HG03575 (cell line): ENCODE measurements at regions not wholly inside any gene's neighbourhood (a gene's known extent, or its start where the extent isn't known, plus 50 kb on each side); places are given as distances from the start of the nearest gene placed in this dataset.
"Not testable (repeated sequence)": the region's sequence is repeated elsewhere in the genome, so short reads cannot be mapped to it uniquely, and the experiment has no call there.

ENCODE experiments used
- ATAC-seq: cut with Tn5 transposase; IDR thresholded peaks from one replicate; pipeline ENCODE4 v1.9.1; 2021; ENCODE audit not compliant: unreplicated experiment, insufficient number of reproducible peaks, low FRiP score; ENCODE audit errors: extremely low read depth

DNA sequence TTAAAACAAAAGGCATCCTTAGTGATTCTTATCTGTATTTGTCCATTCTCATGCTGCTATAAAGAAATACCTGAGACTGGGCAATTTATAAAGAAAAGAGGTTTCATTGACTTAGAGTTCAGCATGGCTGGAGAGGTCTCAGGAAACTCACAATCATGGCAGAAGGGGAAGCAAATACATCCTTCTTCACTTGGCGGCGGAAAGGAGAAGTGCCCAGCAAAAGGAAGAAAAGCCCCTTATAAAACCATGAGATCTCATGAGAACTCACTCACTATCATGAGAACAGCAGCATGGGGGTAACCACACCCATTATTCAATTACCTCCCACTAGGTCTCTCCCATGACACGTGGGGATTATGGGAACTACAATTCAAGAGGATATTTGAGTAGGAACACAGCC is 271.1 kb upstream of the PRKD1 start:
- not testable (repeated sequence) for ATAC-seq

DNA sequence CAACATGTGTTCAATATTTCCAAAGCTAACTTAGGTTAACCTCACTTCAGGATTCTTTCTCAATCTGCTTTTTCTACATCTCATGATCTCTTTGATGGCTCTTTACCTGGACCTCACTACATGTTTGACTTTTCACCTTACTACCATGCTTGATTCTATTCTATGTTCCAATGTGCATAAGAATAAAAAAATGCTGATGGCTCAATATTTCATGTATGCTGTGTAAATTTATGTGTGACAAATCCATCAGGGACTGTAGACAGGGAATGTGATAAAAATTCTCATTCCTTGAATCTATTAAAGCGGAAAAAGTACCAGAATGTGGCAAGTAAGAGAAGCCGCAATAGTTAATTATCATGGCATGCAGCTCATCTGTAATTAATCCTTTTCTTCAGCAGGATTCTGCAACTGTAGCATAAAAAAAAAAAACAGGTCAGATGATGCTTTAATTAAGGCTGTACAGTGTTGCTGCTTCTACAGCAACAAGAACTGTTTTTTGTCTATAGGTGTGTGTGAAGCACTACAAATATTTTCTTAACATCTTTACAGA is 276.9 kb upstream of the PRKD1 start:
- no peak for ATAC-seq

DNA sequence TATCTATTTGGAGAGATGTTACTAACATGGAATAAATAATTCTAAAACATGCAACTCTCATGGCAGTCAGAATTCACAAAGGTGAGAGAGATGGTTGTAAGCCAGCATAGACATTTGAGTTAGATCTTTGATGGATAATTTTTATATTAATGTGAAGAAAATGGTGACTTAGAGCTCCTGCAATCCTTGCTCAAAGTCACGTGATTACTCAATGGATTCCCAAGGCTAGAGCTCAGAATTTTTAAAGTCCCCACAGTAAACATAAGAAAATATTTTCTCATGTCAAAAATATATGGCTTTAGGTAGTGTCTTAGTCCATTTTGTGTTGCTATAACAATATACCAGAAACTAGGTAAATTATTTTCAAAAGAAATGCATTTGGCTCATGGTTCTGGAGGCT is 281.5 kb upstream of the PRKD1 start:
- ATAC-seq: no peak

GRCh38 chr14:30210630-30211029 is 283.0 kb upstream of the PRKD1 start:
- no peak for ATAC-seq

GRCh38 chr14:30211326-30211725 is 283.7 kb upstream of the PRKD1 start:
- no peak for ATAC-seq

- ATAC-seq: no peak
Observed at GRCh38 chr14:30214014-30214413, 286.4 kb upstream of the PRKD1 start.

DNA sequence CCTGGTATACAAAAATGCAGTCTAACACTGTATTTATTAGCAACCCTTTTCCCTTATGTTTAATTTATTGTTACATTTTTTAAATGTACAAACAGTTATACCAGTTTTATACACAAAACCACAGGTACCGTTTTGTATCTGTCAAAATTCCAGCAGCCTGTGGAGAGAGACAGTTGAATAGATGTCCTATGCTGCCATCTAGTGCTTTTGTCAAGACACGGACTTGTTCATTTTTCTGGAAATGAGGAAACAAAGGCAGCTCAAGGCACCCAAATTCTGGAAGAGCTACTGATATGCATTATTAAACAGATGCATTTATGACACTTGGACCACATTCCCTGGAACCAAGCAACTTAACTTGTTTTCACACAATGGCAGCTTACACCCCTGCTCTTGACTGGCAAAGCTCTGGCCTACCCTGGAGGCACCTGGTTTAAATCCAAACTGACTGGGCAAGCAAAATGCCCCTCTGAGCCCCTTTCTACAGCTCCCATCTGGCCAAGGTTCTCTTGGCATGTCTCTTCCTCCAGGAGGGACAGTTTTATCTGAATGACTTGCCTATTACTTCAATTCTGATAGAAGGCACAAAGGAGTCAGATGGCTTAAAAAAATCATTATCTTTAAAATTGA is 286.9 kb upstream of the PRKD1 start:
- ATAC-seq: no peak

DNA sequence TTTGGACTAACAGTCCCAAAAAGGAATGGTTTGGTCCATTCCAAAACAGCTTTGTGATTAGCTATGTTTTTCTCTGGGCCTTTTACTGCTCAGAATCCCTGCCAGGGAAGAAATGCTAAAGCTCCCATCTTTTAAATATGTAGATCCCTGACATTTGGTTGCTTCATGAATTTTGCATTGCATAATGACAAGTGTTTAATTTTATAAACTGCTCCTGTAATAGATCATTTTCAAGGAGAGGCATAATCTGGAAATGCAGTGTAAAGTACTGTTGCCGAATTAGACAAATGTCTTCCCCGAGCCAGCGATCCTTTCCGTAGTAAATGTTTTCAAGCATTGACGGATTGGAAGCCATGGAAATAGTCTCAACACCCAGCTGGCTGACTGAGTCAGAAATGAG is 291.3 kb upstream of the PRKD1 start:
- no peak for ATAC-seq

DNA sequence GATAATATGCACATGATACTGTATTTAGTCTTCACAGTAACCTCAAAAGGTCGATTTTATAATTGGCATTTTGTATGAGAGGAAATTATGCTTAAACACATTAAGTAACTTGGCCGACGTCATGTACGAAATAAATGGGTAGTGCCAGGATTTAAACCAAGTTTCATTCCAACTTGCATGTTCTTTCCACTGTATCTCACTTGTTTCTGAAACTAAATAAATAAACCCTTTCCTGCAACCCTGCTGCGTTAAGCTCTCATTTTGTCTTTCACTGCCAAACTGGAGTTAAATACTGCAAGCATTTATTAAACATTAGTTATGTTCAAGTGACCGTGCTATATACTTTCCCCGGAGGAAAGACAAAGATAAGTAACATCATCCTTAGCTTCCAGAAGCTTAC is 293.9 kb upstream of the PRKD1 start:
- ATAC-seq: no peak

- ATAC-seq: no peak
Observed at GRCh38 chr14:30223385-30223785, 295.7 kb upstream of the PRKD1 start.

- no peak for ATAC-seq
Observed at GRCh38 chr14:30223966-30224365, 296.3 kb upstream of the PRKD1 start.

GRCh38 chr14:30225176-30225575 is 297.5 kb upstream of the PRKD1 start:
- no peak for ATAC-seq

GRCh38 chr14:30227436-30227835 is 299.8 kb upstream of the PRKD1 start:
- ATAC-seq: no peak

DNA sequence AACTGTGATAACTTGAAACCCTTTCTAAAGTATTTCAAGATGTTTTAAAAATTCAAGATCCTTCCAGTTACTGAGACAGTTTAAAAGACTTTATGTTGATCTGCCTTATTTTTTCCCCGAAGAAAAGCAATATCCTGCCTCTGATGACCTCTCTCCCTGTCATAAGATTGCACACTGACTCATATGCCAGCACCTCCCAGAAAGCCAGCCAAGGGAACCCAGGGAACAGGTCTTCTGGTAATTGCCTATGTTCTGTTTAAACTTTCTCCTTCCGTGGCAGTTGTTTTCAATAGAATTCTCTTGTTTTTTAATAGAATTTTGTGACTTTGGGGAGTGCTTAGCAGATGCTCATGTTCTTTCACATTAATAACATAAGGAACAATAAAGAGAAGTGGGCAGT is 300.2 kb upstream of the PRKD1 start:
- ATAC-seq: no peak

DNA sequence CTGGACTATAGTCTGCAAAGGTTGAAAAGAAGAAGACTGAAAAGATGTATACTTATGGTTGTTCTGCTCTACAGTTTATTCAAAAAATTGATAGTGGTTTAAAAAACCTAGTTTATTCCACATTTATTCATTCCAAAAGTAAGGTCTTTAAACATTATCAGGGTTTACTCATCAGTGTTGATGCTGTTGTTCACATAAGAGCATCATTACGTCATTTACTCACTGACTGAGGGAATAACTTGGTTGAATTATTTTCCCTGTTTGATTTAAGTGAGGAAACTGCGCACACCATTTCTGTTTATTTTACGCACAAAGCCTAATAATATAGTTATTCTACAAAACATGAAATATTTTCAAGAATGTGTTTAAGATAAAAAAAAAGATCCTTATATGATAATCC is 303.1 kb upstream of the PRKD1 start:
- no peak for ATAC-seq

DNA sequence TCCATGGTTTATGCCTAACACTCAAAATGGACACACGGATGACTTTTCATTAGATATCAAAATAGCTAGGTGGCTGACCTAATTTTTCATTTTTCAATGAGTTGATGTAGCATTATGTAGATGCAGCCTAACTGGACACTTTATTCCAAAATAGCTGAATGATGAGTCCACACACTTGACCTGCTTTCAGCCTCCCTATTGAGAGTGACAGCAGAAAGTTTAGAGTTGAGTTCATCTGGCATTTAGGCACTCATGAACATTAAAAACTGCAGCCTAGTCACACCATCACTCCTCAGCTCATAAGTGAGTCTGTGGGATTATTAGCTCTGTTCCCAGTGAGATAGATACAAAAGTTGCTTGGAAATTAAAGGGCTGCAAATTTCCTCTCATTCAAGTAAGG is 307.3 kb upstream of the PRKD1 start:
- no peak for ATAC-seq

GRCh38 chr14:30235485-30235884 is 307.8 kb upstream of the PRKD1 start:
- ATAC-seq: no peak

GRCh38 chr14:30238936-30239335 is 311.3 kb upstream of the PRKD1 start:
- ATAC-seq: no peak

GRCh38 chr14:30240018-30240417 is 312.4 kb upstream of the PRKD1 start:
- ATAC-seq: no peak

DNA sequence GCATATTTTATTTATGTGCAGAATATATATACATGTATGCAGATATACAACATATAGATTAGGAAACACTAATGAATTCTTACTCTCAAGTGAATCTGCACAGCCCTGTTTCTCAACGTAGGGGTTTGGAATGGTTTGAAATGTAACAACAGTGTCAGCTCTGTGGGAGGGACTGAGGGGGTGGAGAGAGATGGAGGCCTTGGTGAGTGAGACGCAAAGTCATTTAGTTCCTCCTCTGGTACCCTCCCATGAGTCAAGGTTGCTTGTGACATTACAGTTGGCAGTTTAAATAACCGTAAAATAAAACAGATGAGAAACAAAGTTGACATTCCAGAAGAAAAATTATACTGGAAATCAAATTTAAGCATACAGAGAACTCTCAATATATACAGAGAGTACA is 313.0 kb upstream of the PRKD1 start:
- no peak for ATAC-seq

DNA sequence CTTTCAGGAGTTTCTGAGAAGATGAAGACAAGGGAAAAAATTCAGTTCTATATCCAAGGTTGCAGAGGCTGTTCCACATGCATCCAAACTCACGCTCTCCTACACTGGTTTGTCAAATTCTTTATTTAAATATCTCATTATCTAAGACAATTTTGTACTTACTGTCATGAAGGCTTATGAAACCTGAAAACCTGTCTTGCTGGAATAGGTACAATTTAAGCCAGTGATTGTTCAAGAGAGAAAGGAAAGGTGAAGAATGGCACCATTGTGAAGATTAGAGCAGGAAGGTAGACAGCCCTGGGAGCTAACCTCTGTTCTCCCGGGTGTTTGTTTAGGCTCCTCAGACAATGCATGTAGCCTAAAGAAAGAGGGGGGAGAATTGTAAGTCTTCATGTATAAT is 315.1 kb upstream of the PRKD1 start:
- no peak for ATAC-seq
